ENCODE measurements at regions not wholly inside any gene's neighbourhood (a gene's known extent, or its start where the extent isn't known, plus 50 kb on each side); places are given as distances from the start of the nearest gene placed in this dataset.

DNA sequence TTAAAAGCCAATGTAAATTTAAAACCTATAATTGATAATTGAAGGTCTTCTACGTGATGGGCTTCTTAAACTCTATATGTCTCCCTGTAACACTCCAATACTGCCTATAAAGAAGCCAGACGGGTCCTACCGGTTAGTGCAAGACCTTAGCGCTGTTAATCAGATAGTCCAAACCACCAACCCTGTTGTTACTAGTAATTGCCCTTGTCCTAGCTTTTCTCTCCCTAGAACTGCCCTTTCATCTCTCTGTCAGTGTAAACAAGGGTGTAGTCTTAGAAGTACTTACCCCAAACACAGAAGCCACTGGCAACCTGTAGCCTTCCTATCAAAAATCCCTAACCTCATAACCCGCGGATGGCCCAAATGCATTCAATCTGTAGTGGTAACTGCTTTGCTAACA lies 243.0 kb upstream of the DIO3 start:
- TF ChIP-seq EZH2phosphoT487 (IDR thresholded peaks at IDR 0.05; ENCODE audit: insufficient read depth, low read depth) (no peak), EZH2 (IDR thresholded peaks at IDR 0.05; ENCODE audit: insufficient read depth, poor library complexity, severe bottlenecking) (no peak)
